Astrocyte (in vitro differentiated cells and primary cell): ENCODE measurements at regions not wholly inside any gene's neighbourhood (a gene's known extent, or its start where the extent isn't known, plus 50 kb on each side); places are given as distances from the start of the nearest gene placed in this dataset.

Experiments used
- CTCF ChIP-seq: IDR thresholded peaks from 2 replicates; pipeline ENCODE4 v1.5.1; 2011; ENCODE audit warnings: low read depth, mild to moderate bottlenecking, inconsistent platforms, low read length, moderate library complexity; ENCODE audit not compliant: insufficient read depth
- EZH2 ChIP-seq: IDR thresholded peaks from 2 replicates; pipeline ENCODE4 v1.6.1; 2012; ENCODE audit warnings: mild to moderate bottlenecking, low read length, inconsistent platforms; ENCODE audit not compliant: insufficient read depth

- TF ChIP-seq CTCF, result no peak
- TF ChIP-seq EZH2, result no peak
These were observed 130.5 kb upstream of the CRHR1 start for GRCh38 chr17:45653616-45654015.
